Stimulated activated naive CD4-positive, alpha-beta T cell (primary cell): ENCODE measurements at regions not wholly inside any gene's neighbourhood (a gene's known extent, or its start where the extent isn't known, plus 50 kb on each side); places are given as distances from the start of the nearest gene placed in this dataset.

Experiments
- DNase-seq, 6 experiments: peaks; one replicate each; lab custom pipeline; 2025; lab: John Stamatoyannopoulos, UW

GRCh38 chr2:209367075-209367747 lies 56.6 kb upstream of the MAP2 start:
- DNase-seq, result no peak

GRCh38 chr2:209368406-209368805 lies 55.4 kb upstream of the MAP2 start:
- DNase-seq, result no peak

- DNase-seq, result no peak
Measured at GRCh38 chr2:209368914-209369313, 54.9 kb upstream of the MAP2 start.

- DNase-seq, result no peak
Measured at GRCh38 chr2:209369656-209370055, 54.2 kb upstream of the MAP2 start.

- no peak for DNase-seq
Measured at GRCh38 chr2:209371407-209371806, 52.4 kb upstream of the MAP2 start.
